IMR-90 (cell line): ENCODE measurements at regions not wholly inside any gene's neighbourhood (a gene's known extent, or its start where the extent isn't known, plus 50 kb on each side); places are given as distances from the start of the nearest gene placed in this dataset.

Source experiments
- ATAC-seq: fragments of 200-7000 bp; cut with Tn5 transposase; 2 replicates; pipeline ENCODE4 v1.9.1; 2020; ENCODE audit warnings: low read depth, mild to moderate bottlenecking, moderate library complexity
- BruUV-seq: library from RNA; stranded (reverse); fragments of 400-500 nt; replicated peaks from 2 replicates; lab custom pipeline; 2021; lab: Mats Ljungman, UMichigan
- CTCF ChIA-PET: fragments of 300-600 bp; formaldehyde crosslinking; extraction: SDS; loops from one replicate; lab custom pipeline; 2021; ENCODE audit warnings: antibody characterized with exemption; lab: Yijun Ruan, JAX
- POLR2A ChIA-PET: fragments of 300-600 bp; sonication (Branson Sonifier 250); formaldehyde crosslinking; loops from one replicate; lab custom pipeline; 2022; ENCODE audit warnings: antibody characterized with exemption; ENCODE audit not compliant: unreplicated experiment; lab: Charles Lee
- DNase-seq: peaks from one replicate; pipeline ENCODE4 v3.0.0; 2013
- H2AFZ ChIP-seq: replicated peaks from 2 replicates; pipeline ENCODE3; 2013; ENCODE audit warnings: low read length, mild to moderate bottlenecking; ENCODE audit not compliant: poor library complexity
- H2AK5ac ChIP-seq: 2 replicates; pipeline ENCODE4 v1.6.1; 2013; ENCODE audit warnings: low read depth, low read length, inconsistent platforms
- H2AK9ac ChIP-seq: replicated peaks from 2 replicates; pipeline ENCODE3; 2013; ENCODE audit warnings: mild to moderate bottlenecking, low read depth, low read length, moderate library complexity; ENCODE audit not compliant: poor library complexity
- H2BK120ac ChIP-seq: 2 replicates; pipeline ENCODE4 v1.6.1; 2013; ENCODE audit warnings: low read depth, low read length, inconsistent platforms
- H2BK15ac ChIP-seq: 3 replicates; pipeline ENCODE4 v1.6.1; 2013; ENCODE audit warnings: low read depth, low read length, inconsistent platforms
- H2BK20ac ChIP-seq: 2 replicates; pipeline ENCODE4 v1.6.1; 2013; ENCODE audit warnings: low read depth, mild to moderate bottlenecking, inconsistent platforms, low read length, moderate library complexity
- H2BK5ac ChIP-seq: 2 replicates; pipeline ENCODE4 v1.6.1; 2013; ENCODE audit warnings: mild to moderate bottlenecking, low read depth, low read length, inconsistent platforms; ENCODE audit not compliant: poor library complexity, severe bottlenecking
- H3K14ac ChIP-seq: replicated peaks from 2 replicates; pipeline ENCODE4 v1.6.1; 2013; ENCODE audit warnings: low read depth, low read length, inconsistent platforms
- H3K18ac ChIP-seq: 2 replicates; pipeline ENCODE4 v1.6.1; 2013; ENCODE audit warnings: low read depth, low read length, control low read depth
- H3K23ac ChIP-seq: 2 replicates; pipeline ENCODE4 v1.6.1; 2013; ENCODE audit warnings: low read depth, low read length, inconsistent platforms
- H3K27ac ChIP-seq: 2 replicates; pipeline ENCODE4 v1.5.1; 2013; ENCODE audit warnings: mild to moderate bottlenecking, control low read depth, low read length; ENCODE audit not compliant: insufficient read depth
- H3K27me3 ChIP-seq: 2 replicates; pipeline ENCODE4 v1.6.1; 2013; ENCODE audit warnings: low read length; ENCODE audit not compliant: control insufficient read depth, insufficient read depth
- H3K36me3 ChIP-seq: 2 replicates; pipeline ENCODE4 v1.6.1; 2013; ENCODE audit warnings: low read length, mixed read lengths; ENCODE audit not compliant: control insufficient read depth, insufficient read depth
- H3K4ac ChIP-seq: 2 replicates; pipeline ENCODE4 v1.6.1; 2013; ENCODE audit warnings: low read depth, low read length, inconsistent platforms
- H3K4me1 ChIP-seq: 2 replicates; pipeline ENCODE4 v1.6.1; 2013; ENCODE audit warnings: low read length, mixed read lengths; ENCODE audit not compliant: control insufficient read depth, insufficient read depth
- H3K4me2 ChIP-seq: 2 replicates; pipeline ENCODE4 v1.6.1; 2013; ENCODE audit warnings: low read depth, mild to moderate bottlenecking, control low read depth, low read length, moderate library complexity
- H3K4me3 ChIP-seq: 2 replicates; pipeline ENCODE4 v1.5.1; 2013; ENCODE audit warnings: low read depth, mild to moderate bottlenecking, control low read depth, low read length, moderate library complexity; ENCODE audit not compliant: insufficient read depth
- H3K56ac ChIP-seq: 2 replicates; pipeline ENCODE4 v1.6.1; 2013; ENCODE audit warnings: low read length, inconsistent platforms; ENCODE audit not compliant: insufficient read depth; ENCODE audit errors: extremely low read depth
- H3K79me1 ChIP-seq, 2 experiments: 2 replicates each; pipeline ENCODE4 v1.6.1; 2013; ENCODE audit warnings: low read length in 2 of 2, inconsistent platforms in 1 of 2, low read depth in 1 of 2
- H3K9ac ChIP-seq: 2 replicates; pipeline ENCODE4 v1.6.1; 2013; ENCODE audit warnings: low read depth, low read length, control low read depth
- H3K9me1 ChIP-seq: 2 replicates; pipeline ENCODE4 v1.6.1; 2013; ENCODE audit warnings: low read length, inconsistent platforms; ENCODE audit not compliant: insufficient read depth
- H3K9me3 ChIP-seq: 2 replicates; pipeline ENCODE4 v1.6.1; 2013; ENCODE audit warnings: low read length; ENCODE audit not compliant: control insufficient read depth, insufficient read depth
- H4K20me1 ChIP-seq: 2 replicates; pipeline ENCODE4 v1.6.1; 2013; ENCODE audit warnings: low read length, inconsistent platforms; ENCODE audit not compliant: insufficient read depth
- H4K5ac ChIP-seq: 2 replicates; pipeline ENCODE4 v1.6.1; 2013; ENCODE audit warnings: mild to moderate bottlenecking, low read depth, low read length, control low read depth
- H4K8ac ChIP-seq, 2 experiments: 2 replicates each; pipeline ENCODE4 v1.6.1; 2013; ENCODE audit warnings: low read depth in 2 of 2, low read length in 2 of 2, control low read depth in 1 of 2, inconsistent platforms in 1 of 2
- H4K91ac ChIP-seq: 2 replicates; pipeline ENCODE4 v1.6.1; 2013; ENCODE audit warnings: low read depth, low read length, inconsistent platforms; ENCODE audit not compliant: insufficient read depth
- BHLHE40 ChIP-seq: fragments of 150-350 bp; IDR thresholded peaks from 2 replicates; pipeline ENCODE4 v1.6.1; 2016; ENCODE audit warnings: mild to moderate bottlenecking, low read depth, low read length
- FOS ChIP-seq: fragments of 150-350 bp; IDR thresholded peaks from 2 replicates; pipeline ENCODE4 v1.6.1; 2016; ENCODE audit warnings: low read depth, low read length
- dilution Hi-C: fragments of 300-500 bp; cut with HindIII; formaldehyde crosslinking; loops from one replicate; pipeline ENCODE4 v1.14.3; 2018; ENCODE audit warnings: low sequenced_read_pairs; ENCODE audit not compliant: unreplicated experiment
- in situ Hi-C: fragments of 300-500 bp; cut with MboI; formaldehyde crosslinking; loops from 3 replicates; pipeline ENCODE4 v1.14.3; 2019; ENCODE audit warnings: low sequenced_read_pairs, inconsistent platforms, mixed read lengths
- intact Hi-C: fragments of 100-400 bp; cut with micrococcal nuclease; formaldehyde crosslinking; loops from 2 replicates; pipeline ENCODE4 v1.10.0; 2022

DNA sequence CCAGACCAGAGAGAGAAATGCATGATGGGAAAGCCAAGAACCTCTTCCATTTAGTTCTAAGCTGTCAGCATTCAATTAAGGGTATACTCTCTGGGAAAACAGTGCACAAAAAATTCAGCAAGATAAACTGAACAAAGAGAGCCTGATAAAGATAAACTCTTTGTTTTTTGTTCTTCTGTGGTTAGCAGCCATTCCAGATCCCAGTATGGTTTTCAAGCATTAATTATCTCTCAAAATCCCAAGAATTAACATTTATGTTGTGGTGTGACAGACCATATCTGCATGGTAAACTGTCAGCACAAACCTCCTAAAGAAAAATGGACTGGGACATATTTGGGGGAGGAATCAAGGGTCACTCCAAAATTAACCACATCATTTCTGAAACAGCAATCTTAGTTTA lies 124.0 kb upstream of the LRRN1 start:
- no TSS peak for BruUV-seq
- Histone ChIP-seq H4K91ac (no peak overlapping the region), H3K14ac (no peak overlapping the region), H3K27me3 (no peaks in the 10 kb centered on the region), H4K20me1 (no peaks in the 10 kb centered on the region), H3K9ac (no peak overlapping the region), H3K4ac (no peak overlapping the region), H3K23ac (no peak overlapping the region), H2AK5ac (no peak overlapping the region), H3K4me2 (no peak overlapping the region), H4K8ac (no peak overlapping the region), H2BK5ac (no peak overlapping the region), H3K18ac (no peak overlapping the region), H2AK9ac (no peak overlapping the region), H3K36me3 (no peaks in the 10 kb centered on the region), H2AFZ (no peak overlapping the region), H2BK120ac (no peak overlapping the region), H2BK20ac (no peak overlapping the region), H3K56ac (no peak overlapping the region), H3K79me1 (no peaks in the 10 kb centered on the region), H3K4me3 (no peak overlapping the region), H2BK15ac (no peak overlapping the region), H3K9me3 (0 out of 2 replicates have a peak, but pooled peaks cover 2% of the 10 kb centered on the region), H3K27ac (no peak overlapping the region), H3K9me1 (no peaks in the 10 kb centered on the region), H3K4me1 (no peaks in the 10 kb centered on the region), H4K5ac (no peak overlapping the region)
- intact Hi-C loops (no loop called here), in situ Hi-C loops (no loop called here), dilution Hi-C loops (no loop called here)
- DNase-seq (no peak), ATAC-seq (no peak)
- no peak for TF ChIP-seq BHLHE40
- no peak for TF ChIP-seq FOS
- CTCF ChIA-PET = no interaction called here
- POLR2A ChIA-PET = no interaction called here
